Stomach (tissue), 8 donors: ENCODE measurements at regions not wholly inside any gene's neighbourhood (a gene's known extent, or its start where the extent isn't known, plus 50 kb on each side); places are given as distances from the start of the nearest gene placed in this dataset.

ENCODE experiments used
- DNase-seq, 2 donors: peaks; one replicate each; pipeline versions ENCODE4 v3.0.0 to v3.0.0-alpha.2; 2013 to 2019
- H3K27ac ChIP-seq, 5 donors: fragments of 200-600 bp in 4 of 5; sonication (generic) in 4 of 5; one replicate each; pipeline ENCODE4 v1.5.1; 2013 to 2019; ENCODE audit warnings: mild to moderate bottlenecking in 1 of 5, moderate library complexity in 1 of 5
- H3K27me3 ChIP-seq, 3 donors: fragments of 200-600 bp; sonication (generic); one replicate each; pipeline ENCODE4 v1.5.1; 2017 to 2019; ENCODE audit warnings: mixed run types in 1 of 3
- H3K36me3 ChIP-seq, 4 donors: fragments of 200-600 bp; sonication (generic); 1 replicate in 3 of 4; 2 replicates in 1 of 4; pipeline ENCODE4 v1.5.1; 2016 to 2019
- H3K4me1 ChIP-seq, 4 donors: fragments of 200-600 bp; sonication (generic); one replicate each; pipeline ENCODE4 v1.5.1; 2016 to 2019
- H3K4me3 ChIP-seq, 4 donors: fragments of 200-600 bp; sonication (generic) in 3 of 4; one replicate each; pipeline ENCODE4 v1.5.1; 2016 to 2019; ENCODE audit warnings: mild to moderate bottlenecking in 1 of 4
- H3K9me3 ChIP-seq, 4 donors: fragments of 200-600 bp; sonication (generic); one replicate each; pipeline ENCODE4 v1.5.1; 2016 to 2019
- EP300 ChIP-seq: sonication (generic); formaldehyde crosslinking; IDR thresholded peaks from one replicate; pipeline ENCODE4 v1.6.1; 2017; ENCODE audit warnings: antibody characterized with exemption
- POLR2A ChIP-seq, 4 donors: fragments of 450-650 bp; IDR thresholded peaks; one replicate each; pipeline ENCODE4 v1.6.1; 2016; ENCODE audit warnings: antibody characterized with exemption in 4 of 4, control low read depth in 2 of 4, mild to moderate bottlenecking in 1 of 4, moderate library complexity in 1 of 4
- POLR2AphosphoS5 ChIP-seq, 3 donors: sonication (generic); formaldehyde crosslinking; IDR thresholded peaks; one replicate each; pipeline ENCODE4 v1.6.1; 2016; ENCODE audit warnings: antibody characterized with exemption in 3 of 3
- WGBS, 5 donors: extraction: QIAGEN DNeasy Blood & Tissue Kit in 3 of 5; methylation state at CpG; one replicate each; pipeline versions ENCODE4 v1.1.5 to v1.1.7; 2013 to 2018; 5-methylcytosine and 5-hydroxymethylcytosine counted together
- intact Hi-C: fragments of 100-400 bp; cut with DNase I; formaldehyde crosslinking; loops from one replicate; pipeline ENCODE4 v1.15.1; 2023; ENCODE audit warnings: low total_unique reads
- TF ChIP-seq, protein P1 (sequence below), 7 experiments: fragments of 450-650 bp in 4 of 7; fragments of 200-600 bp in 3 of 7; sonication (generic) in 3 of 7; IDR thresholded peaks; one replicate each; pipeline ENCODE4 v1.5.1; 2016 to 2019; ENCODE audit warnings: antibody characterized with exemption in 7 of 7, control low read depth in 2 of 7, mild to moderate bottlenecking in 1 of 7
- donor health status: healthy with polysubstance abuse.
- donor health status: Bipolar disorder and iron deficiency.
- donor health status: healthy.

DNA sequence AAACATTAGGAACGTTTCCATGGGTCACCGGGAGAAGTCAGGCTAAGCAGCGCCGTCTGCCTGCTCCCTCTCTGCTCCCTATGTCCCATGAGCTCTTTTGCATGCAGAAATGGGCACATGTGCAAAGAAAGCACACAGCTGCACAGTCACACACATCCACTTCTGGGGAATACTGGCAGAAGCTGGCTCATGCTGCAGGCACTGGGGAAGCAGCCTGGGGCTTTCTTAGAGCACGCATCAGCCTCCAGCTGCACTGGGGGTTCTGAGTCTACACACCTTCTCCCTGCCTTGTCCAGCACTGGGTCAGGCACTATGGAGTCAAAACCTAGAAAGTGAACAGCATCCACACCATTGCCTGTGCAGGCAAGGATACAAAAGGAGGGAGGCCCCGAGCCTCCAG, 76.1 kb upstream of the FOXQ1 start:
- no peak for TF ChIP-seq EP300
- TF ChIP-seq POLR2AphosphoS5 (IDR thresholded peaks at IDR 0.05) = no peak
- TF ChIP-seq POLR2A (IDR thresholded peaks at IDR 0.05) = no peak
- TF ChIP-seq, protein P1, sequence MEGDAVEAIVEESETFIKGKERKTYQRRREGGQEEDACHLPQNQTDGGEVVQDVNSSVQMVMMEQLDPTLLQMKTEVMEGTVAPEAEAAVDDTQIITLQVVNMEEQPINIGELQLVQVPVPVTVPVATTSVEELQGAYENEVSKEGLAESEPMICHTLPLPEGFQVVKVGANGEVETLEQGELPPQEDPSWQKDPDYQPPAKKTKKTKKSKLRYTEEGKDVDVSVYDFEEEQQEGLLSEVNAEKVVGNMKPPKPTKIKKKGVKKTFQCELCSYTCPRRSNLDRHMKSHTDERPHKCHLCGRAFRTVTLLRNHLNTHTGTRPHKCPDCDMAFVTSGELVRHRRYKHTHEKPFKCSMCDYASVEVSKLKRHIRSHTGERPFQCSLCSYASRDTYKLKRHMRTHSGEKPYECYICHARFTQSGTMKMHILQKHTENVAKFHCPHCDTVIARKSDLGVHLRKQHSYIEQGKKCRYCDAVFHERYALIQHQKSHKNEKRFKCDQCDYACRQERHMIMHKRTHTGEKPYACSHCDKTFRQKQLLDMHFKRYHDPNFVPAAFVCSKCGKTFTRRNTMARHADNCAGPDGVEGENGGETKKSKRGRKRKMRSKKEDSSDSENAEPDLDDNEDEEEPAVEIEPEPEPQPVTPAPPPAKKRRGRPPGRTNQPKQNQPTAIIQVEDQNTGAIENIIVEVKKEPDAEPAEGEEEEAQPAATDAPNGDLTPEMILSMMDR (IDR thresholded peaks at IDR 0.05) = no peak
- no peaks in the 10 kb centered on the region for H3K27me3 ChIP-seq
- no peaks in the 10 kb centered on the region for H3K36me3 ChIP-seq
- no peak for DNase-seq
- H3K4me3 ChIP-seq = no peak overlapping the region
- no peaks in the 10 kb centered on the region for H3K9me3 ChIP-seq
- intact Hi-C loops = loop anchor here (10.0 kb wide), 1 partner anchor 131 kb away; no protein-coding TSS in a partner anchor
- H3K4me1 ChIP-seq = peaks cover 0 to 12% (median 6%) of the 10 kb centered on the region in 4 donors
- no peak overlapping the region for H3K27ac ChIP-seq
- 53 to 75% (median 73%) methylated on average over 6 of the region's 6 CpGs for WGBS, 5 donors

DNA sequence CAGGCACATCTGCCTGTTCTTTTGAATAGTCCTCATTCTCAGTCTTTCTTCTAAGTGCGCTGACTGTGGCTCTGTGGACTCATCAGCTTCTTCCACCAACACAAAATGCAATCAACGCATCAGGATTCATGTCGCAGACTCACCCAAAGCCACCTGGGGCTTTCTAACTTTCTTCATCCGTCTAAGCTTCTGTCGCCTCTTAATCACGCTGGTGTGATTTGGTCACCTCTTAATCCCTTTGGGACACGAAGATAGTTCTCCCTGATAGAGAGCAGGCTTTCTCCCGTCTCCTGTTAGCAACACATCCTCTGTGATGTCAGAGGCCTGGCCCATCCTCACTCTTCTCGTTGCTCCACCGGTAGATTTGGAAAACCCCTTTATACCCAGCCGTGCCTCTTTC, 78.0 kb upstream of the FOXQ1 start:
- TF ChIP-seq POLR2A (IDR thresholded peaks at IDR 0.05) = no peak
- TF ChIP-seq POLR2AphosphoS5 (IDR thresholded peaks at IDR 0.05) = no peak
- no peak for TF ChIP-seq EP300
- TF ChIP-seq, protein P1 (IDR thresholded peaks at IDR 0.05) = no peak
- H3K9me3 ChIP-seq = no peaks in the 10 kb centered on the region
- H3K27ac ChIP-seq = no peak overlapping the region
- H3K4me3 ChIP-seq = no peak overlapping the region
- no peaks in the 10 kb centered on the region for H3K27me3 ChIP-seq
- no peaks in the 10 kb centered on the region for H3K36me3 ChIP-seq
- H3K4me1 ChIP-seq = peaks cover 0 to 14% (median 8%) of the 10 kb centered on the region in 4 donors
- DNase-seq = no peak
- intact Hi-C loops = loop anchor here (10.0 kb wide), 1 partner anchor 129 kb away; no protein-coding TSS in a partner anchor
- 89 to 94% (median 91%) methylated on average over 11 of the region's 11 CpGs for WGBS, 5 donors

DNA sequence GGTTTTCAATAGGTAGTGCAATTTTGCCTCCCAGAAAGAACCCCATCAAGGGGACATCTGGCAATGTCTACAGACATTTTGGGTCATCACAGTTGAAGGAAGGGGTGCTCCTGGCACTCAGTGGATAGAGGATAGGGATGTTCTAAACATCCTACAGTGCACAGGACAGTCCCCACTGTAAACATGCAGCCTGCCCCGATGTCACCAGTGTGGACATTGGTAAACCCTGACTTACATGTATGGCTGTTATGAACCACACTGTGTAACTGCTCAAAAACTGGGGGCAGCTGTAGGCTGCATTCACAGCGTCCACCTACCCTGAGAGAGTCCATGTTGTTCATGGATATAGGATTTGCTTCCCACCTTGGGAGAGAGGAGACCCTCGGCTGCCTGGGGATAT, 79.3 kb upstream of the FOXQ1 start:
- Histone ChIP-seq H3K4me1 (peaks cover 0 to 17% (median 11%) of the 10 kb centered on the region in 4 donors), H3K4me3 (no peak overlapping the region), H3K36me3 (no peaks in the 10 kb centered on the region), H3K9me3 (no peaks in the 10 kb centered on the region), H3K27ac (no peak overlapping the region), H3K27me3 (no peaks in the 10 kb centered on the region)
- DNase-seq = no peak
- intact Hi-C loops = loop anchor here (10.0 kb wide), 1 partner anchor 128 kb away; no protein-coding TSS in a partner anchor
- TF ChIP-seq, protein P1 (IDR thresholded peaks at IDR 0.05) = no peak
- TF ChIP-seq POLR2A (IDR thresholded peaks at IDR 0.05) = no peak
- no peak for TF ChIP-seq POLR2AphosphoS5 (IDR thresholded peaks at IDR 0.05)
- no peak for TF ChIP-seq EP300
- 70 to 94% (median 86%) methylated on average over 3 of the region's 3 CpGs for WGBS, 5 donors

DNA sequence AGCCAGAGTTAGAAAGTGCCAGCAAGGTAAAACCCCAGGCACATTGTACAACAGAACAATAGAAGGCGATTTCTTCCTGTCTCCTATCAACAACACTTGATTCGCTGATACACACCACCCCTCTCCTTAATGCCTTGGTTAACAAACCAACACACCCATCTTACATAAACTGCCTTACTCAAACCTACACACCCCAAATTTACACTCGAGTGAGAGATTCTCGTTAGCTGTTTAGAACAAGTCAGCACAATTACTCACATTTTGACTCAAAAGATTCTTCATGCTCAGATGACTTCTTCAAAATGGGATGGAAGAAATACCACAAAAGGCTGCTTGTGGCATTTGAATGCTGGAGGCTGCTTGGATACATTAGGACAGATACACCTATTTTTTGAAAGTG, 80.0 kb upstream of the FOXQ1 start:
- intact Hi-C loops = loop anchor here (10.0 kb wide), 1 partner anchor 127 kb away; no protein-coding TSS in a partner anchor
- Histone ChIP-seq H3K9me3 (no peaks in the 10 kb centered on the region), H3K27ac (no peak overlapping the region), H3K36me3 (no peaks in the 10 kb centered on the region), H3K27me3 (no peaks in the 10 kb centered on the region), H3K4me1 (peaks cover 0 to 19% (median 11%) of the 10 kb centered on the region in 4 donors), H3K4me3 (no peak overlapping the region)
- TF ChIP-seq EP300 = no peak
- TF ChIP-seq POLR2AphosphoS5 (IDR thresholded peaks at IDR 0.05) = no peak
- TF ChIP-seq, protein P1 (IDR thresholded peaks at IDR 0.05) = no peak
- no peak for TF ChIP-seq POLR2A (IDR thresholded peaks at IDR 0.05)
- DNase-seq = peak in 1 of 2 donors; percentile 20
- WGBS, 5 donors = 31 to 49% (median 38%) methylated on average over 4 of the region's 4 CpGs
